DND-41 (cell line): ENCODE measurements at regions not wholly inside any gene's neighbourhood (a gene's known extent, or its start where the extent isn't known, plus 50 kb on each side); places are given as distances from the start of the nearest gene placed in this dataset.

Experiments used
- ATAC-seq: fragments of 200-7000 bp; cut with Tn5 transposase; 3 replicates; pipeline ENCODE4 v1.9.1; 2021; ENCODE audit warnings: low read depth; ENCODE audit not compliant: insufficient read depth
- DNase-seq: peaks from one replicate; pipeline ENCODE4 v3.0.0-alpha.2; 2020
- H2AFZ ChIP-seq: 2 replicates; pipeline ENCODE4 v1.6.0; 2012; ENCODE audit warnings: low read depth, low read length
- H3K27ac ChIP-seq: 2 replicates; pipeline ENCODE4 v1.5.1; 2012; ENCODE audit warnings: low read length, inconsistent platforms
- H3K27me3 ChIP-seq: fragments of 200-600 bp; sonication (generic); 2 replicates; pipeline ENCODE4 v1.6.0; 2012; ENCODE audit warnings: low read length, mild to moderate bottlenecking, inconsistent platforms; ENCODE audit not compliant: insufficient read depth, poor library complexity
- H3K36me3 ChIP-seq: 2 replicates; pipeline ENCODE4 v1.5.1; 2012; ENCODE audit warnings: low read length, inconsistent platforms; ENCODE audit not compliant: insufficient read depth
- H3K4me1 ChIP-seq: 2 replicates; pipeline ENCODE4 v1.5.1; 2012; ENCODE audit warnings: mild to moderate bottlenecking, low read length; ENCODE audit not compliant: insufficient read depth
- H3K4me2 ChIP-seq: 2 replicates; pipeline ENCODE4 v1.6.0; 2012; ENCODE audit warnings: mild to moderate bottlenecking, moderate library complexity, low read length, inconsistent platforms; ENCODE audit not compliant: insufficient read depth
- H3K4me3 ChIP-seq, 2 experiments: fragments of 200-600 bp in 1 of 2; shearing (Covaris generic) in 1 of 2; 2 replicates each; pipeline ENCODE4 v1.5.1; 2012 to 2016; ENCODE audit warnings: inconsistent platforms in 2 of 2, low read length in 2 of 2, mild to moderate bottlenecking in 2 of 2, low read depth in 1 of 2, moderate library complexity in 1 of 2
- H3K79me2 ChIP-seq: 2 replicates; pipeline ENCODE4 v1.6.0; 2012; ENCODE audit warnings: low read length, inconsistent platforms; ENCODE audit not compliant: insufficient read depth
- H3K9ac ChIP-seq: 2 replicates; pipeline ENCODE4 v1.6.0; 2012; ENCODE audit warnings: low read depth, mild to moderate bottlenecking, inconsistent platforms, low read length, moderate library complexity
- H3K9me3 ChIP-seq: 2 replicates; pipeline ENCODE4 v1.5.1; 2012; ENCODE audit warnings: low read length, moderate library complexity, mild to moderate bottlenecking, inconsistent platforms; ENCODE audit not compliant: insufficient read depth, severe bottlenecking
- H4K20me1 ChIP-seq: 2 replicates; pipeline ENCODE4 v1.6.0; 2012; ENCODE audit warnings: low read length; ENCODE audit not compliant: insufficient read depth
- EZH2 ChIP-seq: IDR thresholded peaks from 3 replicates; pipeline ENCODE4 v1.6.1; 2012; ENCODE audit warnings: borderline replicate concordance, low read depth, mild to moderate bottlenecking, moderate library complexity, low read length, inconsistent platforms; ENCODE audit not compliant: severe bottlenecking
- TF ChIP-seq, protein P1 (sequence below): IDR thresholded peaks from 2 replicates; pipeline ENCODE4 v1.5.1; 2012; ENCODE audit warnings: borderline replicate concordance, low read length, moderate library complexity, mild to moderate bottlenecking; ENCODE audit not compliant: poor library complexity, severe bottlenecking; ENCODE audit errors: extremely low read depth

DNA sequence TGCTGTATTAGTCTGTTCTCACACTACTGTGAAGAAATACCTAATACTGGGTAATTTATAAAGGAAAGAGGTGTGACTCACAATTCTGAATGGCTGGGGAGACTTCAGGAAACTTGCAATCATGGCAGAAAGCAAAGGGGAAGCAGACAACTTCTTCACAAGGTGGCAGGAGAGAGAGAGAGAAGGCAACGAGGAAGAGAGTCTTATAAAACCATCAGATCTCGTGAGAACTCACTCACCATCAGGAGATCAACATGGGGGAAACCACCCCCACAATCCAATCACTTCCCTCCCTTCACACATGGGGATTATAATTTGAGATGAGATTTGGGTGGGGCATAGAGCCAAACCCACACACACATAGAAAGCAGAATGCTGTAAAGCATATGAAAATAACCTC, 896.2 kb downstream of the CDH11 start:
- Histone ChIP-seq H3K27me3 (no peaks in the 10 kb centered on the region), H2AFZ (no peak overlapping the region), H4K20me1 (no peaks in the 10 kb centered on the region), H3K27ac (no peak overlapping the region), H3K79me2 (no peaks in the 10 kb centered on the region), H3K36me3 (no peaks in the 10 kb centered on the region), H3K4me1 (no peaks in the 10 kb centered on the region), H3K4me2 (no peak overlapping the region), H3K4me3 (no peak overlapping the region), H3K9me3 (no peaks in the 10 kb centered on the region), H3K9ac (no peak overlapping the region)
- no peak for DNase-seq
- no peak for ATAC-seq
- TF ChIP-seq, protein P1, sequence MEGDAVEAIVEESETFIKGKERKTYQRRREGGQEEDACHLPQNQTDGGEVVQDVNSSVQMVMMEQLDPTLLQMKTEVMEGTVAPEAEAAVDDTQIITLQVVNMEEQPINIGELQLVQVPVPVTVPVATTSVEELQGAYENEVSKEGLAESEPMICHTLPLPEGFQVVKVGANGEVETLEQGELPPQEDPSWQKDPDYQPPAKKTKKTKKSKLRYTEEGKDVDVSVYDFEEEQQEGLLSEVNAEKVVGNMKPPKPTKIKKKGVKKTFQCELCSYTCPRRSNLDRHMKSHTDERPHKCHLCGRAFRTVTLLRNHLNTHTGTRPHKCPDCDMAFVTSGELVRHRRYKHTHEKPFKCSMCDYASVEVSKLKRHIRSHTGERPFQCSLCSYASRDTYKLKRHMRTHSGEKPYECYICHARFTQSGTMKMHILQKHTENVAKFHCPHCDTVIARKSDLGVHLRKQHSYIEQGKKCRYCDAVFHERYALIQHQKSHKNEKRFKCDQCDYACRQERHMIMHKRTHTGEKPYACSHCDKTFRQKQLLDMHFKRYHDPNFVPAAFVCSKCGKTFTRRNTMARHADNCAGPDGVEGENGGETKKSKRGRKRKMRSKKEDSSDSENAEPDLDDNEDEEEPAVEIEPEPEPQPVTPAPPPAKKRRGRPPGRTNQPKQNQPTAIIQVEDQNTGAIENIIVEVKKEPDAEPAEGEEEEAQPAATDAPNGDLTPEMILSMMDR = no peak
- no peak for TF ChIP-seq EZH2

DNA sequence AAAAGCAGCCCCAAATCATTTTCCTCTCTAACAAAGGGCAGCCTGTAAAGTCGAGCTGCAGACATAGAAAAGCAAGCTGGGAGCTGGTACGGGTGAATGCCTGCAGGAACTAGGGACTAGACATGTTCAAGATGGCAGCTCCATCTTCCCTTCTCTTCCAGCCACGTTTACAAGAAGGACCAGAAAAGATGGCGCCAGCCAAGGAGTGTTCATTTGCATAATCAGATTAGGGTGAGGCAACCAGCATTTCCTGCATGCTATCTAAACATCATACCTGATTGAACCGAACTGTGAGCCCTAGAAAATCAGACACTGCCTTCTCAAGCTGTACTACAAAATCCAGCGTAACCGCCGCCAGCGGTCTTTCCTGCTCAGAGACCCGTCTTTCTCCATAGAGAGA, 896.8 kb downstream of the CDH11 start:
- no peak overlapping the region for H3K4me3 ChIP-seq
- no peaks in the 10 kb centered on the region for H3K4me1 ChIP-seq
- DNase-seq = no peak
- no peaks in the 10 kb centered on the region for H3K27me3 ChIP-seq
- H3K9me3 ChIP-seq = no peaks in the 10 kb centered on the region
- H3K79me2 ChIP-seq = no peaks in the 10 kb centered on the region
- no peaks in the 10 kb centered on the region for H4K20me1 ChIP-seq
- no peaks in the 10 kb centered on the region for H3K36me3 ChIP-seq
- TF ChIP-seq, protein P1 = no peak
- no peak for TF ChIP-seq EZH2
- no peak overlapping the region for H3K4me2 ChIP-seq
- ATAC-seq = no peak
- no peak overlapping the region for H3K27ac ChIP-seq
- no peak overlapping the region for H3K9ac ChIP-seq
- H2AFZ ChIP-seq = no peak overlapping the region

DNA sequence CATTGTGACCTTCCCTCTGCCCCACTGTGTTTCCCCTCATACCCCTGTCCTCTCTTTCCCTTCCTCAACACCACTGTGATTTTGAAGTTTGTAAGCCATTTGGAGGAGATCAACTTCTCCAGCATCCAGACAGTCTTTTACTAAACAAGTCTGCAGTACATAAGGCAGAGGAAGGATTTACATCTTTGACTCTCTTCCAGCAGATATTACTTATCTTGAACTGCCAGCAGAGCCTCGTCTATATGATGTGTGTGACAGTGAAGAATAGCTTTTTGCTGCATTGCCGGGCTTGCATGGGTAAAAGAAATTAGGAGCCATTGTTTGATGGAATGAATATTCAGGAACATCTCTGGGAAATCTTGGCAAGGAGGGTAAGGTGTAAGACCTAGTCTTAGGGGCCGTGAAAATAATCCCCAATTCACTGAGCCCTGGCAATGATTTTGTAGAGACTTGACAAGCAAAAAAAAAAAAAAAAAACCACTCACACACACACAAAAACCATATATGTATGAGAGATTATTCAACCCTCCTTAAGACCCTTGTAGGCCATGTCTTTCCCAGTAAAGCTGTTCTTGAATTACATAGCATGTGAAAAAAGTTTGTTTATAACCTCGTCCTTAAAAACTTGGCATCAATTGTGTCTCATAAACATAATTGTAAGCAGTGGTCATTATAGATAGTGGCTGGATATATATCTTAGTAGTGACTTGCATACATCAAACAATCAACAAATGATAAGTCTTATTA, 903.9 kb downstream of the CDH11 start:
- DNase-seq (no peak), ATAC-seq (no peak)
- Histone ChIP-seq H3K4me1 (no peaks in the 10 kb centered on the region), H3K79me2 (no peaks in the 10 kb centered on the region), H4K20me1 (no peaks in the 10 kb centered on the region), H3K27ac (no peak overlapping the region), H3K9ac (no peak overlapping the region), H3K9me3 (no peaks in the 10 kb centered on the region), H3K4me3 (no peak overlapping the region), H3K27me3 (no peaks in the 10 kb centered on the region), H3K36me3 (no peaks in the 10 kb centered on the region), H2AFZ (no peak overlapping the region), H3K4me2 (no peak overlapping the region)
- TF ChIP-seq, protein P1 = no peak
- no peak for TF ChIP-seq EZH2
